Kidney (tissue), 13 donors: ENCODE measurements at regions not wholly inside any gene's neighbourhood (a gene's known extent, or its start where the extent isn't known, plus 50 kb on each side); places are given as distances from the start of the nearest gene placed in this dataset.
A peak's percentile ranks its signal among the peaks of the same experiment; 100 is the strongest.

Experiments
- DNase-seq, 5 donors: peaks; one replicate each; pipeline ENCODE4 v3.0.0-alpha.2; 2013 to 2020
- FAIRE-seq: peaks from 2 replicates; lab custom pipeline; 2012; peaks lifted over from hg19 to GRCh38; lab: Jason Lieb, UNC
- H3K27ac ChIP-seq, 2 donors: one replicate each; pipeline ENCODE4 v1.7.0; 2013; ENCODE audit warnings: low read depth in 2 of 2, low read length in 2 of 2, inconsistent platforms in 1 of 2
- H3K27me3 ChIP-seq: one replicate; pipeline ENCODE4 v1.7.1; 2013; ENCODE audit warnings: low read length, inconsistent platforms; ENCODE audit not compliant: control insufficient read depth, insufficient read depth
- H3K36me3 ChIP-seq, 3 donors: one replicate each; pipeline versions ENCODE4 v1.7.0 to v1.7.1; 2013; ENCODE audit warnings: low read length in 3 of 3, control low read depth in 1 of 3, inconsistent platforms in 1 of 3; ENCODE audit not compliant: insufficient read depth in 3 of 3, control insufficient read depth in 2 of 3
- H3K4me1 ChIP-seq, 3 donors: one replicate each; pipeline versions ENCODE4 v1.7.0 to v1.7.1; 2013; ENCODE audit warnings: low read length in 3 of 3, inconsistent platforms in 1 of 3, low read depth in 1 of 3; ENCODE audit not compliant: control insufficient read depth in 2 of 3, insufficient read depth in 2 of 3
- H3K4me3 ChIP-seq, 3 donors: one replicate each; pipeline versions ENCODE4 v1.7.0 to v1.8.1; 2013; ENCODE audit warnings: low read length in 3 of 3, control low read depth in 1 of 3, inconsistent platforms in 1 of 3
- H3K9ac ChIP-seq, 3 donors: one replicate each; pipeline versions ENCODE4 v1.7.0 to v1.7.1; 2013; ENCODE audit warnings: low read length in 3 of 3, control low read depth in 1 of 3, inconsistent platforms in 1 of 3
- H3K9me3 ChIP-seq, 3 donors: one replicate each; pipeline versions ENCODE4 v1.7.0 to v1.7.1; 2013; ENCODE audit warnings: low read length in 3 of 3, control low read depth in 1 of 3, inconsistent platforms in 1 of 3; ENCODE audit not compliant: control insufficient read depth in 2 of 3, insufficient read depth in 1 of 3
- intact Hi-C: fragments of 100-400 bp; cut with DNase I; formaldehyde crosslinking; loops from one replicate; pipeline ENCODE4 v1.11.1; 2022
- TF ChIP-seq, protein P1 (sequence below): IDR thresholded peaks from 3 replicates; pipeline ENCODE4 v1.5.1; 2012; ENCODE audit warnings: mild to moderate bottlenecking, moderate library complexity, borderline replicate concordance; ENCODE audit not compliant: insufficient read depth; ENCODE audit errors: extremely low read depth
- donor health status: control.
- donor health status: control.
- donor health status: control.
- donor health status: control.
- donor health status: control.
- donor health status: DM: yes; HTN: yes; CAD: no.
- donor health status: Normal renal cell carcinoma (clear cell type).

- Histone ChIP-seq H3K9ac (no peak overlapping the region), H3K27me3 (no peaks in the 10 kb centered on the region), H3K4me3 (no peak overlapping the region), H3K27ac (no peak overlapping the region), H3K36me3 (no peaks in the 10 kb centered on the region), H3K9me3 (no peaks in the 10 kb centered on the region), H3K4me1 (peaks cover 0 to 7% (median 0%) of the 10 kb centered on the region in 3 donors)
- DNase-seq (no peak), FAIRE-seq (no peak)
- TF ChIP-seq, protein P1, sequence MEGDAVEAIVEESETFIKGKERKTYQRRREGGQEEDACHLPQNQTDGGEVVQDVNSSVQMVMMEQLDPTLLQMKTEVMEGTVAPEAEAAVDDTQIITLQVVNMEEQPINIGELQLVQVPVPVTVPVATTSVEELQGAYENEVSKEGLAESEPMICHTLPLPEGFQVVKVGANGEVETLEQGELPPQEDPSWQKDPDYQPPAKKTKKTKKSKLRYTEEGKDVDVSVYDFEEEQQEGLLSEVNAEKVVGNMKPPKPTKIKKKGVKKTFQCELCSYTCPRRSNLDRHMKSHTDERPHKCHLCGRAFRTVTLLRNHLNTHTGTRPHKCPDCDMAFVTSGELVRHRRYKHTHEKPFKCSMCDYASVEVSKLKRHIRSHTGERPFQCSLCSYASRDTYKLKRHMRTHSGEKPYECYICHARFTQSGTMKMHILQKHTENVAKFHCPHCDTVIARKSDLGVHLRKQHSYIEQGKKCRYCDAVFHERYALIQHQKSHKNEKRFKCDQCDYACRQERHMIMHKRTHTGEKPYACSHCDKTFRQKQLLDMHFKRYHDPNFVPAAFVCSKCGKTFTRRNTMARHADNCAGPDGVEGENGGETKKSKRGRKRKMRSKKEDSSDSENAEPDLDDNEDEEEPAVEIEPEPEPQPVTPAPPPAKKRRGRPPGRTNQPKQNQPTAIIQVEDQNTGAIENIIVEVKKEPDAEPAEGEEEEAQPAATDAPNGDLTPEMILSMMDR, result no peak
- intact Hi-C loops, result no loop called here
Measured at GRCh38 chr15:95594496-95594895, 736.0 kb upstream of the NR2F2 start.

DNA sequence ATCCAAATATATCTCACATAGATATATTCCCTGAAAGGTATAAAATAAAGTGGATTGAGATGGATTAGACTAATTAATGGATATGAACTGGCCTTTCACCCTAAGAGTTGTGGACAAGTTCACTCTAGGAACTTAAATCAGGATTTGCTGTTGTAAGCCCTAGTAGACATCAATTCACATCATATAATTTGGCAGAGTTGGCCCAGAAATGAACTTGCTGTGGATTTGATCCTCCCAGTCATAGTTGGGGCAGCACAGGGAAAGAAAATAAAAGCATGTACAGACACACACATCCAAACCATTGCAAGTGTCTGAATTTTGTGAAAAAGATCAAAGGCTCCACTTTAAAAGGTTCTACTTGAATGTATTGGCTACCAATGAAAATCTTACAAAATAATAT is 734.7 kb upstream of the NR2F2 start:
- peak in 1 of 5 donors; percentile 78 for DNase-seq
- no peak overlapping the region for H3K9ac ChIP-seq
- peaks cover 0 to 1% (median 0%) of the 10 kb centered on the region in 3 donors for H3K4me1 ChIP-seq
- TF ChIP-seq, protein P1, result no peak
- intact Hi-C loops, result no loop called here
- H3K36me3 ChIP-seq, result no peaks in the 10 kb centered on the region
- H3K9me3 ChIP-seq, result no peaks in the 10 kb centered on the region
- H3K27ac ChIP-seq, result no peak overlapping the region
- no peaks in the 10 kb centered on the region for H3K27me3 ChIP-seq
- no peak overlapping the region for H3K4me3 ChIP-seq
- no peak for FAIRE-seq

GRCh38 chr15:95596496-95596895 is 734.0 kb upstream of the NR2F2 start:
- no peaks in the 10 kb centered on the region for H3K27me3 ChIP-seq
- H3K36me3 ChIP-seq, result no peaks in the 10 kb centered on the region
- H3K9me3 ChIP-seq, result no peaks in the 10 kb centered on the region
- DNase-seq, result peak in 3 of 5 donors; percentile 29 to 76 (median 54)
- no peaks in the 10 kb centered on the region for H3K4me1 ChIP-seq
- intact Hi-C loops, result no loop called here
- no peak for FAIRE-seq
- TF ChIP-seq, protein P1, result no peak
- no peak overlapping the region for H3K27ac ChIP-seq
- H3K9ac ChIP-seq, result no peak overlapping the region
- H3K4me3 ChIP-seq, result no peak overlapping the region

DNA sequence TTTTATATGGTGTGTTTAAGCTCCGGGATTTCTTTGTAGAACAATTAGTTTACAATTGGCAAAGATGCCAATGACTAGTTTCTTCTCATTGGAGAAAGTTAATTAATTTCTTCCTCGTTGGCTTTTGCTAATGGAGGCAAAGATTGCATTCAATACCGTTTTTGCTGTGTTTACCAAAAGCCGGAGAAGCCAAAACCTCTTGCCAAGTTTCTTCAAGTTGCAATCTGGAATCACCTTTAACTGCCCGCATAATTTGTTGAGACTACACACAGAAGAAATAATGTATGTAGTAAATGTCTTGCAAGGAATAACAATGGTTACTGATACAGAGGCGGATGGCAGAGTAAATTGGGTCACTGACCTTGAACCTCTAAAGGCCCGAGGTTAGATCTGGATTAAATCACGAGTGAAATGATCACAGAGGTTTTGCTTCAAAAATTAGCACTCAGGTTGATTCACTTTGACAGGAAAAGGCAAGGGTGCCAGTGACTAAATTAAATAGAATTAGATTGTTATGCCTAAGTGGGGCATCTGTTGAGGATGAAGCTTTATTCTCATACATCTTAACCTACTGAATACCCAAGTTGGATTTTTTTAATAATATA is 732.1 kb upstream of the NR2F2 start:
- no peak overlapping the region for H3K9ac ChIP-seq
- no peak for DNase-seq
- no peak for FAIRE-seq
- no peaks in the 10 kb centered on the region for H3K4me1 ChIP-seq
- no peaks in the 10 kb centered on the region for H3K27me3 ChIP-seq
- TF ChIP-seq, protein P1, result no peak
- H3K36me3 ChIP-seq, result no peaks in the 10 kb centered on the region
- intact Hi-C loops, result no loop called here
- H3K9me3 ChIP-seq, result no peaks in the 10 kb centered on the region
- no peak overlapping the region for H3K4me3 ChIP-seq
- H3K27ac ChIP-seq, result no peak overlapping the region
